T47D (cell line): ENCODE measurements at regions not wholly inside any gene's neighbourhood (a gene's known extent, or its start where the extent isn't known, plus 50 kb on each side); places are given as distances from the start of the nearest gene placed in this dataset.

Experiments used
- DNase-seq, 2 experiments: peaks; one replicate each; pipeline versions ENCODE4 v3.0.0 to v3.0.0-alpha.2; 2011 to 2012; ENCODE audit warnings: low read depth in 1 of 2, low spot score in 1 of 2
- JUND ChIP-seq: IDR thresholded peaks from 2 replicates; pipeline ENCODE4 v1.6.1; 2012; ENCODE audit warnings: low read depth
- in situ Hi-C: cut with HindIII; loops from 2 replicates; pipeline ENCODE4 v1.10.0; 2016; ENCODE audit warnings: low sequenced_read_pairs, low pct_unique_long_range_greater_than_20kb

- in situ Hi-C loops: no loop called here
- TF ChIP-seq JUND: no peak
- no peak for DNase-seq
Measured at GRCh38 chr3:178901204-178901603, 170.4 kb downstream of the ZMAT3 start.

- in situ Hi-C loops: no loop called here
- DNase-seq: no peak
- no peak for TF ChIP-seq JUND
Measured at GRCh38 chr3:178900029-178900646, 171.5 kb downstream of the ZMAT3 start.

GRCh38 chr3:178895178-178895789, 176.3 kb downstream of the ZMAT3 start:
- no peak for TF ChIP-seq JUND
- no peak for DNase-seq
- in situ Hi-C loops: no loop called here
